HG02852 (cell line): ENCODE measurements at regions not wholly inside any gene's neighbourhood (a gene's known extent, or its start where the extent isn't known, plus 50 kb on each side); places are given as distances from the start of the nearest gene placed in this dataset.

Source experiments
- ATAC-seq: cut with Tn5 transposase; IDR thresholded peaks from one replicate; pipeline ENCODE4 v1.9.1; 2021; ENCODE audit warnings: mild to moderate bottlenecking, moderate library complexity; ENCODE audit not compliant: unreplicated experiment

- no peak for ATAC-seq
These were observed 85.0 kb downstream of the NUF2 start for GRCh38 chr1:163406772-163407171.

- ATAC-seq, result no peak
These were observed 86.5 kb downstream of the NUF2 start for GRCh38 chr1:163408262-163408661.

GRCh38 chr1:163410073-163410999, 88.6 kb downstream of the NUF2 start:
- ATAC-seq, result no peak

DNA sequence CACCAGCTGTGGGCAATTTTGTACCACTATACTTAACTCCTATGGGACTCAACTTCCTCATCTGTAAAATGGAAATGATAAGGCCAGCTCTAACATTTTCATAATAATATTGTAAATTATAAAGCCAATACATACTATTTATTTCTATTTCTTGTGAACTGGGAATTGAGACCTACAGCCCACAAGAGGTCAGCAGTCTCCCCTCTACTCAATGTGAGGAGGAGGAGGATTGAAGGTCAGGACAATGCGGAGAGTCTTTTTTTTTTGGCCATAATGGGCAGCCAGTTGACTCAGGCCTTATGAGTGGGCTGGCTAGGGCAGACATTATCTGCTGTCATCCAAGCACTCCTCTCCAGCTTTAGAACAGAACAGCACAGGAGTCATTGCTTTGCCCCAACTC, 90.5 kb downstream of the NUF2 start:
- no peak for ATAC-seq

- peak; percentile 96 for ATAC-seq
These were observed 93.0 kb downstream of the NUF2 start for GRCh38 chr1:163414778-163415177.

DNA sequence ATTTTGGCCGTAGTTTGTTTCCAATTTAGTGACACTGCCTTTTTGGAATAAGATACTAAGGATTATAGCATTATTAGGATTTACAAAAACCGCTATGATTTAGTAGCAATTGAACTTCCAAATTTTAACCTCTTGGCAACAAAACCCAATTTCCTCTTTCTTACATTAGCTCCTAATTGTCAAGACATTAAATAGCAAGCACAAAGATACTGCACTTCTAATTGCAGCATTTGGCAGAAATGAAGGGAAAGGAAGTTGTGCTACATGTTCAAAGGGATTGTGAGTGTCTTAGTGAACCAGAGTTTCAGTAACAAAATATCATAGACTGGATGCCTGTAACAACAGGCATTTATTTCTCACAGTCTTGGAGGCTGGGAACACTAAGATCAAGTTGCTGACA, 99.9 kb downstream of the NUF2 start:
- no peak for ATAC-seq

- no peak for ATAC-seq
These were observed 101.1 kb downstream of the NUF2 start for GRCh38 chr1:163422738-163423404.

DNA sequence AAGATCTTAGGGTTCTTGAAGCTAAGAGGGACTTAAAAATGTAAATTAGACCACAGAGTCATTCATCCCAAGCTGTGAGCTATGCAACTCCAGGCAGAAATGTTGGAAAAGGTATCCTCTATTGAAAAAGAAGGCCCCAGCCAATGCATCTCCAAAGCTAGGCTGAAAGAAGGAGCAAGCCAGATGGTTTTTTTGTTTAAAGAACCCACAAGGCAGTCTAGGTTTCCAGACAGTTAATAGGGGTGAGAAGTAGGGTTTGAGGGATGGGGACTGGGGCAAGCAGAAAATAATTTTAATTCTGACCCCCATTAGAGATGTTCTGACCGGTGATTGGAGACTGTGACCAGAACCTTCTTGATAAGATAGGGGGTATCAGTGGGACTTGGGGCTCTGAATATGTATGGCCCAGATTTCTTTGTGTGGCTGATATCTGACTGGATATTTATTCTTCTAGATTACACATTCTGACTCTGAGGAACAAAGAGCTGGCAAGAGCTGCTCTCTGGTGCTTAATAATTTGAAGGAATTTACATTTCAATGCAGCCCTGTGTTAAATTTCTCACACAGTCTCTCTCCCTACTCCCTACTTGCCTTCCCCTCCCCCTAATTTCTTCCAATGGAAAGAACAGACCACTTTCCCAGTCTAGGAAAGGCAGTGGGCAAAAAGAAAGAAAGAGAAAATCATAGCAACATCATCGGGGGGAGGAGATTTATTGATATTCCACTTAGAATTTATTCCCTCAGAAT, 104.9 kb downstream of the NUF2 start:
- no peak for ATAC-seq

DNA sequence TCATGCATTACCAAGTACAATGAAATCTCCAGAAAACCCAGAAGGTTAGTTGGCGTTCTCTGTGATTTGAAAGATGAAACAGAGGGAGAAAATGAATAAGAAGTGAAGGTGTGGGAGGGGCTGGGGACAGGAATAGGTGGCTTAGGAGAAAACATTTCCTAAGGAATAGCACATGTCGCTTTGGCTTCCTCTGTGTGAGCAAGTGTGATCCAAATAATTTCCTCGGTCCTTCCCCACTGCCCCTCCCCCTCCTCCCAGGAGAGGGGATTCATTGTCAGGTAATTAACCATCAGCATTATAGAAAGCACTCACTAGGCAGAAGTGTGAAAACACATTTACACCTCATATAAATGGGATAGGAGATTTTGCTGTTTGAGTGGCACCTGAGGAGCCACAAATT, 105.5 kb downstream of the NUF2 start:
- no peak for ATAC-seq

DNA sequence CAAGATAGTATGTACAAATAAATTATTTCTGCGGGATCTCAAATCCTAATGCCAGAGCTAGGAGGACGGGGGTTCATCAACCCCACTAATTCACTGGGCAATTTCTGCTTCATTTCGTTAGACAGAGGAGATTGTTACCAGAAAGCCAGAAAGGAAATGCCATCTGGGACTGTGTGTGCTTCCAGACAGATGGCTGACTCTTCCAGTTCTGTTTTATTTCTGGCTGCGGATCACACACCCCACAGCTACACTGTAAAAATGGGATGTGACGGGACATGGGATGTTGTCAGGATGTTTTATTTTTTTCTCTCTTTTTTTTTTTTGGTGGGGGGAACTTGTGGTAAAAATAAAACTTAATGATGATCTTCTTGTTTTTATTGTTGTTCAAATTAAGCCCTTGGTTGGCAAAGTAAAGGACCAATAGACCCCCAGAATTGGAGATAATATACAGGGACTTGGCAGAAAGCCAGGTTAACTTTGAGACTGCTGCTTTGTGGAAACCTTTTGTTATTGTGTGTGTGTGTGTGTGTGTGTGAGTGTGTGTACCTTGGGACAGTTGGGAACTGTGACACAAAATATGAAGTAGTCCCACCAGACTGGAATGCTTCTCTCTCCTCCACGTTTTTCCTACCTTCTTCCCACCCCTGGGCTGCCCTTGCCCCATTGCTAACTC, 114.5 kb downstream of the NUF2 start:
- no peak for ATAC-seq

GRCh38 chr1:163439471-163439870, 117.7 kb downstream of the NUF2 start:
- ATAC-seq, result no peak

- ATAC-seq, result no peak
These were observed 118.3 kb downstream of the NUF2 start for GRCh38 chr1:163440090-163440489.

GRCh38 chr1:163442231-163442879, 120.6 kb downstream of the NUF2 start:
- no peak for ATAC-seq

DNA sequence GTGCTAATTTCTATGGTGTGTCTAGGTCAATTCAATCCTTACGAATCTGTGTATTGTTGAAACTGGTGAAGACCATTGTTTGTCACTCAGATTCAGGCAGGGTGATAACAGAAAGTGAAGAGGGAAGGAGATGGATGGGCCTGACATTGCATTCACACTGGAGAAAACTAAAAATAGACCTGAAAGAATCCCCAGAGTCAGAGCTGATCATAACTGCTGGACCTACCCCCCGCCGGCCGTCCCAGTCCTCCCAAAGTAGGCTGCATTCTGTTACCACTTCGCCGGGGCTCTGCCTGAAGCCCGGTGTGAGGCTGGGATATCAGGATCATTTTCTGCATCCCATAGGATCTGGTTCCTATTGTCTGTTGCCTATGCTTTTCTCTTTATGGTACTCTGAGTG, 121.1 kb downstream of the NUF2 start:
- no peak for ATAC-seq

DNA sequence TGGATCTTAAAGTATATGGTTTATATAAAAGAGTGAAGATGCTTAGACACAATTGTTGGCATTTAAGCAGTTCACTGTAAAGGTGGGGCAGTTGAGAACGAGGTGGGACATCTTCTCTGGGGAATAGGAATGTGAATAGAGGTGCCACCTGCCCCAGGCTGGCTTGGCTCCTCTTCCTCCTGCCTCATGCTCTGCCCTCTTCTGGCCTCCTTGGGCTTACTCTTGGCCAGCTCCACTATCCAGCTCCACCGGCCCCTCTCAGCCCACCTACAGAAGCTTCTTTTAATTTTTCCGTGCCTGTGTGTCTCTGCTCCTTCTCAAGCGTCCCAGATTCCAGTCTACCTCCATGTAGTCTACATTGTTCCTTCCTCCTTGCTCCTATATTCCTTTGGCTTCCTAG, 122.1 kb downstream of the NUF2 start:
- no peak for ATAC-seq

GRCh38 chr1:163444665-163445064, 122.9 kb downstream of the NUF2 start:
- no peak for ATAC-seq

DNA sequence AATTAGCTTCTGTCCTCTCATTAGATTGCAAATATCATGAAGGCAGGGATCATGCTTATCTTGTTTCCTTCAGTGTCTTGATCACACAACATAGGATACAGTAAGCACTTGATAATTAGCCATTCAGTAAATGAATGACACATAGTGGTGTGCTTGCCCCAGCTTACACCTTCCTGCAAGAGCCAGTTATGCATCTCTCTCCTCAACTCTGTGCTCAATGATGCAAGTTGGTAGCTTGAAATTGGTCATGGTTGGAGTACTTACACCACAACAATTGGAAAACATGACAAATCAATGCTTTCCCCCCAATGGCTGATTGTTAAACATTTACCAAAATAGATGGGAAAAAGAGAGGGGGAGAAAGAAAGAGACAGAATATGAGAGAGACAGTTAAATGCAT, 129.2 kb downstream of the NUF2 start:
- no peak for ATAC-seq

DNA sequence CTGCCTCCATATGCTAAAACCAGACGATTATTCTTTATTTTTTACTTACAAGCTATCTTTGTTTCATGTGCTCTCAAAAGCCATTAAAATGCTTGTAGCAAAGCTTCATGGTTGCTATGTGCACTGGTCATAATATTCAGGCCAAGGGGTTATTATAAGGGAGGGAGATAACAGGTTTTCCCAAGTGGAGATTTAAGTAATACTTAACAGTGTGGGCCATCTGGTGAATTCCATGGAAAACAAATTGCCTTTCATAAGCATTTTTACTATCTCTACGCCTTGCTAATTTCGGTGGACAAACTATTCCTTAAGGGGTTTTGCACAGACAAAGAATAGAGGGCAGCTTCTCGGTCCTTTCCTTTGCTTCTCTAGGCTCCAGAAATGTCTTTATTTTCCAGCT, 137.8 kb downstream of the NUF2 start:
- no peak for ATAC-seq

DNA sequence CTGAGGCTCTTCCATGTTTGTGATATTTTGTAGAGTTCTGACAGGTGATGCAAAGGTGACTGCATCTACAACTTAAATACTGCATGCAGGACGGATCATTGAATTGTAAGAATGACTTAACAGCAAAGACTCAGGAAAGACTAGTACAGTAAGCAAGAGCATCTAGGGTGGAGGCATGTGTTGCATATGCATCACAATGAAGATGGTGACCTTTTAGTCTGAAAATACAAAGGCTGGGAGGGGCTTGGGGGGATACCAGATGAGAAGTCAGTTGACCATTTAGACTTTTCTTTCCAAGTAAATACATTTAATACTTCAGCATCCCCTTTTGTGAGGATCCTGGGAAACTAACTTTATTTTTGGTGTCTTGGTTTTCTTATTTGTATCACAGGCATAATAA, 145.5 kb downstream of the NUF2 start:
- no peak for ATAC-seq

- ATAC-seq, result no peak
These were observed 150.3 kb downstream of the NUF2 start for GRCh38 chr1:163471779-163472650.
